ENCODE measurements at regions not wholly inside any gene's neighbourhood (a gene's known extent, or its start where the extent isn't known, plus 50 kb on each side); places are given as distances from the start of the nearest gene placed in this dataset.

DNA sequence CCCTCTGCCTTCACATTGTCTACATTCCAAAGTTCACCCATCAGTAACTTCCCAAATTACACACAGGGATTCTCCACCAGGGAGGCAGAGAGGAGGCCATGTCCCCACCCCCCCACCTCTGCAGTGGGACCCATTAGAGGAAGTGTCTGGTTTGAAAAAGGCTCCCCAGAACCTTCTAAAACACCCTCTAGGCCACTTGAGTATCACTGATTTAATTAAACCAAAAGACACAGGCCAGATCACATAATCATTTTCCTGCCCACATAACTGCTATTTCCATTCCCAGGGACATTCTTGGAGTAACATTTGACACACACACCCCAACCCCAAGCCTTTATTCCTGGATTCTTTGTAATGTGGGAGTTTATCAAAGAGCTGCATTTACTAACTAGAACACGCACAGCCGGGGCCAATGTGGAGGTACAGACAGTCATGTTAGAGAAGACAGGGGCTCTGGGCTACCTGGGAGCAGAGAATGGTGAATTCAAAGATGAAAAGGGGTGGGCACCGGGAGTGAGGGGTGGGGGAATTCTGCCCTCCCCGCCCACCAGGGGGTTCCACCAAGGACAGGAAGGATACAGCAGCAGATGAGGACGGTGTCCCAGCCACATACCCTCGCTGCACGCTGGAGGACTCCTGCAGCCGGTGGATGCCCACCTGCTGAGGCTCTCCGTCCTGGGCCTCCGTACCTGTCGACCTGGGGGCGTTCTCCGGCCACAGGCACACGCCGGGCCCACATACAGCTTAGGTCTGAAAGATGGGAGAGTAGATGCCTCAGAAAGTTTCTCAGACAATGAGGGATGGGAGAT, 201.4 kb upstream of the CTNNB1 start:
- no peak for DNase-seq

DNA sequence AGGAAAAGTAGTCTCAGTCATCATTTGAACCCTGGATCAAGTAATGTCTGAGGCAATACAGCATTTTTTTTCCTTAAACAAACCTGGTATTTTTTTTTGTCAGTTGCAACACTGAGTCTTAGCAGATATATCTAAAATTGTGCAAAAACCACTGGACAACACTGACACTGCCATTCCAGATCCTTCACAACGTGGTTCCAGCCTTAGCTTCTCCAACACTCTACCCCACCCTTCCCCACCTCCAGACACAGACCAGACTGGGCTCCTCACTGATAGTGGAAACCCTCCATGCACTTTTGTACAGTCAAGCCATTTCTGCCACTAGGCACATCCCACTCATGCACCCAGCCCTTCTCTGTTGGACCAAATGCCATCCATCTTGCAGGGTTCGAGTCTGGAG, 199.6 kb upstream of the CTNNB1 start:
- DNase-seq = no peak

DNA sequence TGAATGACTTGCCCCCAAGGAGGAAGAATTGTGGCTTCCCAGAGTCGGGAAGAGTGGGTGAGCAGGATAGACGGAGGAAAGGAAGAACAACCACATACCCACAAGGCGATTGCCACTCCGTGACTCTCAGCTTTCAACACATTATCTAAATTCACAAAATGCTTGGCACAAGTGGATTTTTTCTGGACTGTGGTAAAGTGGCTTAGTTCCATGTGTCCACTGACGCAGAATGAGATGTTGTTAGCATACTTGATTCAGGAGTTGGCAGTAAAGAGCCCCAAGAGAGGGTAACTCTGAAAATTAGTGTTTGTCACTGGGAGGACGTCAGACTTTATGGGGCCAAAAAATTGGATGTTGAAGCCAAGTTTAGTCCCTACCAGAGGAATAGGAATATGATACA, 198.8 kb upstream of the CTNNB1 start:
- DNase-seq = no peak

DNA sequence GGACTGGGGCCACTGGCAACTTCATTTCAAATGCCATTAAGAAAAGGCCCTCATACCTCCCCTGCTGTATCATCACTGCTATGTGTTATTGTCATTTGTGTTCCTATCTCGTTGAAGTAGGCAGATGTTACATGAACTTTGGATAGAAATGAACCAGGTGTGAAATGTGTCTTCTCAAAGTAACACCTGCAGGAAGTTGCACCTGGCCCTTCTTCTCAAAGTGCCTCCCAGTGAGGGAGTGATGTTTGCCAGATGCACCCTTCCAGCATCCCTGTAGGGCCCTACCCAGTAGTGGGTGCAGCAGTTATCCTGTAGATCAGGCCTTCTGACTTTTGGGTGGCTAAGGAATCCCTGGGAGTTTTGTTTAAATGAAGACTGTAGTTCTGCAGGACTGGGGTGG, 197.7 kb upstream of the CTNNB1 start:
- DNase-seq = no peak

GRCh38 chr3:41002104-41002503, 197.2 kb upstream of the CTNNB1 start:
- no peak for DNase-seq

- no peak for DNase-seq
These were observed 191.9 kb upstream of the CTNNB1 start for GRCh38 chr3:41007399-41007798.

DNA sequence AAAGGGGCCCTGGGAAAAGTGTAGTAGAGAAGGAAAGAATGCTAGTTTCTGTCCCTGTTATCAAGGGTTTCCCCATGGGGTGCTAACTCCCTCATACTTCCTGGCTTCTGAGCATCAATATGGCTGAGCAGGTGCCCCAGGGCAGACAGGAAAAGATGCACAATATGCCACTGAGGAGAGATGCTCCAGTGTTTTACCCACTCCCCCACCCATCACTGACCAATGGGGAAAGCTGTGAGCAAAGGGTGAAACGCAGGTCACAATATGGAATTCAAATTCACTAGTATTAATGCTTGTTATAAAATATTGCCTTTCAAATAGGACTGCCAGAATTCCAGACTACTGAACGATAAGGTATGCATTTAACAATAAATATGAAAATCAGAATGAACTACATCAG, 187.5 kb upstream of the CTNNB1 start:
- DNase-seq = no peak

- no peak for DNase-seq
These were observed 180.4 kb upstream of the CTNNB1 start for GRCh38 chr3:41018855-41019254.

- DNase-seq = no peak
These were observed 175.1 kb upstream of the CTNNB1 start for GRCh38 chr3:41024031-41024836.

GRCh38 chr3:41026394-41027177, 172.7 kb upstream of the CTNNB1 start:
- no peak for DNase-seq

DNA sequence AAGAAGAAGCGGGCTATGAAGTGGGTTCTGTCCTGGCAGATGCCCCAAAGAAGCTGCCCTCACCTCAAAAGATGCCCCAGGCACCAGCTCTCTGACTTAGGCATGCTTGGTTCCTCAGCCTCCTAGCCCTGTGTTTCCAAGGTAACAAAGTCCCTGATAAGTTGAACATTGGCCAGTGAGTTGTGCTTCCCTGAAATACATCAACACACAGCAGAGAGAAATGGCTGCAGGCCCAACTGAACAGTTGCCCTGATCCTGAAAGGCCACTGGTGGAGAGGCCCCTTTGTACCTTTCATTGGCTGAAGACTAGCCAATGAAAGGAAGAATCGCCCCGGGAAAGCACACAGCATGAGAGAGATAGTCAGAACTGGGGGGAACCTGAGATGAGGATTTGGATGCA, 169.9 kb upstream of the CTNNB1 start:
- no peak for DNase-seq

DNA sequence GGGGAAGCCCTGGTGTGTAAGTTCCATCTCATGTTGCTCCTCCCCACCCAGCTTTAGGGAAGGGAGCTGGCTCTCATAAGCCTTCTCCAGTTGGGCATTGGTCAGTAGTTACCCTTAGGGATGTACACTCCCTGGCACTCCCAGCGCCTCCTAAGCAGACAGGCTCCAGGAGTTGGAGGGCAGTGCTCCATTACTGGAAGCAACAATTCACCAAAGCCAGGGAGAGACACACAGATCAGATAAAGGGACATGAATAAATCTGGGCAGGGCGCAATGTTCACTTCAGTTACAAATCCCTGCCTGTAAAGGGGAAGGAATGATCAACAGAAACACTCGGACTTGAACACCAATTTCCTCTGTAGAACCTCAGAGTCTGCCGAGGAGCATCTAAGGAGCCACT, 169.1 kb upstream of the CTNNB1 start:
- DNase-seq = no peak

DNA sequence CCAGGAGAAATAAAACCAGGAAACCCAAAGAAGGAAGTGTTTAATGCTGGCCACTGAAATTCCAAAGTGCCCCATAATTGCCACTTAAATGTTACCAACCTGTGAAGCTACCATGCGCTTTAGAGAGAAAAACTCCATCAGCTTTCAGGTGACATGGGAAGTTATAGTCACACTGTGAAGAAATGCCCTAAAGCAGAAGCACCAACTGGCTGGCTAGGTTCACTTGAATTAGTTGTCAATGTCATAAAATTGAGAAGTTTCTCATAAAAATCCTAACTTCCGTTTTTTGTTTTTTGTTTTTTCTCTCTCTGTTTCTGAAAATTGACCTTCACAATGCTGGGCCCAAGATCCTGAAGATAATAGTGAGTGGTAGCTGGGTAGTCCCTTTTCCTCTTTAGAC, 167.9 kb upstream of the CTNNB1 start:
- no peak for DNase-seq

- DNase-seq = no peak
These were observed 165.3 kb upstream of the CTNNB1 start for GRCh38 chr3:41033956-41034519.

DNA sequence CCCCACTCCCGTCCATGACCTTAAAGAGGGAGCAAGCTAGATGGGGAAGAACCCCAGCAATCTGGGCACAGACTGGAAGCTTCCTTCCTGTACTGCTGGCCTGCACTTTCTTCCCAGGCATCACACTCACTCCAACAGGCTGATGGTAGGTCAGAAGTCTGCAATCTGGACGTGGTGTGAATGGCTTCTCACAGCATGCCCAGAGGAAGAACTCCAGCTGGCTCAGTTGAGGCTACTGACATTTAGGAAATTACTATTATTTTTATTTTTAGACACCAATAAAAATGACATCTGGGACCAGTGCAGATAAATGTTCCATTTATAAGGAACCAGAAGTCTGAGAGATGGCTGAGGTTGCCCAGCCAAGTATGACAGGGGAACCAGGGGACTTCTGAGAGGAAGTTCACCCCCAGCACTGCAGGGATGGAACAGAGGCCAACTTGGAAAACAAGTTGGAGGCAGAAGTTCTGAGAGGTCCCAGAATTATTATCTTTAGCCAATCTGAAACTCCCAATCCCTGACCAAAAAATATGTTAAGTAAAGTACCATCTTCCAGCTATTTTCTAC, 163.8 kb upstream of the CTNNB1 start:
- DNase-seq = no peak

GRCh38 chr3:41037651-41038334, 161.5 kb upstream of the CTNNB1 start:
- no peak for DNase-seq

DNA sequence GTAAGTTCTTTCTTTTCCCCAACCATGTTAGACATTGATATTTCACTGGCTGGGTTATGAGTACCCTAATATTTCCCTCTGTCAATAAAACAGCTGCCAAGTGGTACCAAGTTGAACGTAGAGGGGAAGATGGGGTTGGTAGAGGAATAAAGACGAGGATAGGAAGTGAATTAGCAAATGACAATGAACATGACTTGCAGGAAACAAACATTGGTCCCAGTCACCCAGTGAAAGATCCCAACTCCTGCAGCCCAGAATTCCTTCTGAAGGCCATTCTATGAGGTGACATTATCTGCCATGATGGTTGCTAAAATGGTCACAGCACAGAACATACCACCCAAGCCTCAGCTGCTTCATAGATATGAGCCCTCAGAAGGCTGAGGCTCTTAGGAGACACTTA, 159.0 kb upstream of the CTNNB1 start:
- DNase-seq = no peak

DNA sequence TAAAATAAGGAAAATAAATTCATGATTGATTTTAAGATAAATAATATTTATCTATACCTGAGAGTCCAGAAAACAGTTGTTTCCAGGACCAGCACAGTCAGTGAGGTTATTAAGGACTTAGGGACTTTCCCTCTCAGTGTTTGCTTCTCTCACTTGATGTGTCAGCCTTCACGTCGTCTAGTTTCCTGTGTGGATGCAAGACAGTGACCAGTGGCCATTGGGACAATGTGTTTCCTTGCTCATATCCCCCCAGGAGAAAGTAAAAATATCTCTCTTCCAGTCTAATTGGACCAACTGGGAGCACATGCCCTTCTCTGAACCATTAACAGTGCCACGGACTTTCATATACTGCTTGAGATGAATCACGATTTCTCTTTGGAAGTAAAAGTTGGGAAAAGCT, 157.8 kb upstream of the CTNNB1 start:
- no peak for DNase-seq

DNA sequence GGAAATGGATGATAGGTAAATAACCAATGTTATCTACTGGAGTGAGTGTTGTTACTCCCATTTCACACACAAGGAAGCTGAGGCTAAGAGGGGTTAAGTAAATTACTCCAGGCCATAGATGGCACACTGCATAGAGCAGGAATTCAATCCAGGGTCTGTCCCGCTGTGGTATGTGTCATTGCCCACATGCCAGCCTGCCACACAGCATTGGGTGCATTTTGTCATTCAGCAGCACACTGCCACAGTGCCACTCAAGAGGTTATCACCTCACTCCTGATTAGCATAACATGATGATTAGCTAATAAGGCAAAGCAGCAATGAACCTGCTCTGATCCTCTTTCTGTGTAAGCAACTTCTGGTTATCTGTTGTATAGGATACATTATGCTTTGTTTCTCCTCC, 157.4 kb upstream of the CTNNB1 start:
- no peak for DNase-seq

DNA sequence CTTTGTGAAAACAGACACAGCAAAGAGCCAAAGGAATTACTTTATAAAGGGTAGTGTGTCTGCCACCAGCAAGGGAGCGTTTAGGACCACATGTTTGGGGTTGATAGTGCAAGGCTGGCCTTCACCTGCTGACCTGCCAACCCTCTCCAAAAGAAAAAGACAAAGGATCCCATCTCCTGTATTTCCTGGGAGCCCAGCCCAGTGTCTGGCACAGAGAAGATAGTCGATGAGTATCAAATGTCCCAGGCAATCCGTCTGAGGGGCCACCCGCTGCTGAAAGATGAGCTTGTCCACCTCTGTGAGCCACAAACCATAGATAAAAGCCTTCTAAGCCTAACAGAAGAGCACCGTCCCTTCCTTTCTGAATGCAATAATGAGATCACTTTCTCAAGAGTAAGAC, 154.8 kb upstream of the CTNNB1 start:
- DNase-seq = no peak

- DNase-seq = no peak
These were observed 153.8 kb upstream of the CTNNB1 start for GRCh38 chr3:41045491-41045890.

GRCh38 chr3:41050144-41050543, 149.2 kb upstream of the CTNNB1 start:
- no peak for DNase-seq

Measured in stimulated activated CD4-positive, alpha-beta T cell treated with anti-CD3 and anti-CD28 coated beads, Interleukin-12 subunit alpha, Interleukin-12 subunit beta, amount 100 ng/mL, for 4 hours (primary cell).